Astrocyte (in vitro differentiated cells and primary cell): ENCODE measurements at regions not wholly inside any gene's neighbourhood (a gene's known extent, or its start where the extent isn't known, plus 50 kb on each side); places are given as distances from the start of the nearest gene placed in this dataset.

Experiments used
- DNase-seq: peaks from one replicate; pipeline ENCODE4 v3.0.0-alpha.2; 2010; ENCODE audit warnings: low read depth
- FAIRE-seq: peaks from 2 replicates; lab custom pipeline; 2011; peaks lifted over from hg19 to GRCh38; lab: Jason Lieb, UNC
- H2AFZ ChIP-seq: 2 replicates; pipeline ENCODE4 v1.6.0; 2012; ENCODE audit warnings: low read depth, low read length, inconsistent platforms
- H3K27ac ChIP-seq: 2 replicates; pipeline ENCODE4 v1.5.1; 2011; ENCODE audit warnings: low read depth, low read length, inconsistent platforms
- H3K27me3 ChIP-seq: 2 replicates; pipeline ENCODE4 v1.6.0; 2011; ENCODE audit warnings: low read length, inconsistent platforms; ENCODE audit not compliant: insufficient read depth
- H3K36me3 ChIP-seq: 2 replicates; pipeline ENCODE4 v1.5.1; 2011; ENCODE audit warnings: low read length, inconsistent platforms; ENCODE audit not compliant: insufficient read depth
- H3K4me1 ChIP-seq: 2 replicates; pipeline ENCODE4 v1.5.1; 2011; ENCODE audit warnings: low read length, inconsistent platforms; ENCODE audit not compliant: insufficient read depth
- H3K4me2 ChIP-seq: 2 replicates; pipeline ENCODE4 v1.6.0; 2012; ENCODE audit warnings: low read length, inconsistent platforms
- H3K4me3 ChIP-seq: 2 replicates; pipeline ENCODE4 v1.5.1; 2011; ENCODE audit warnings: low read depth, mild to moderate bottlenecking, low read length, inconsistent platforms; ENCODE audit not compliant: insufficient read depth
- H3K79me2 ChIP-seq: 2 replicates; pipeline ENCODE4 v1.6.0; 2012; ENCODE audit warnings: mild to moderate bottlenecking, low read length, inconsistent platforms; ENCODE audit not compliant: insufficient read depth
- H3K9ac ChIP-seq: 2 replicates; pipeline ENCODE4 v1.6.0; 2012; ENCODE audit warnings: mild to moderate bottlenecking, low read length, inconsistent platforms
- H3K9me3 ChIP-seq: 2 replicates; pipeline ENCODE4 v1.5.1; 2012; ENCODE audit warnings: low read depth, mild to moderate bottlenecking, low read length, inconsistent platforms; ENCODE audit not compliant: insufficient read depth
- H4K20me1 ChIP-seq: 2 replicates; pipeline ENCODE4 v1.6.0; 2012; ENCODE audit warnings: low read length, inconsistent platforms; ENCODE audit not compliant: insufficient read depth
- H3K27ac Mint-ChIP-seq: one replicate; pipeline ENCODE4 v1.8.0; 2021; ENCODE audit warnings: mild to moderate bottlenecking, mixed read lengths; ENCODE audit not compliant: unreplicated experiment
- H3K27me3 Mint-ChIP-seq: one replicate; pipeline ENCODE4 v1.8.0; 2021; ENCODE audit warnings: low read depth, mixed read lengths; ENCODE audit not compliant: unreplicated experiment
- H3K36me3 Mint-ChIP-seq: one replicate; pipeline ENCODE4 v1.8.0; 2021; ENCODE audit warnings: low read depth, mixed read lengths; ENCODE audit not compliant: unreplicated experiment
- H3K4me1 Mint-ChIP-seq: one replicate; pipeline ENCODE4 v1.8.0; 2021; ENCODE audit warnings: low read depth, mixed read lengths; ENCODE audit not compliant: unreplicated experiment
- H3K4me3 Mint-ChIP-seq: one replicate; pipeline ENCODE4 v1.8.0; 2021; ENCODE audit warnings: mild to moderate bottlenecking, moderate library complexity, mixed read lengths; ENCODE audit not compliant: unreplicated experiment
- H3K9me3 Mint-ChIP-seq: one replicate; pipeline ENCODE4 v1.8.0; 2021; ENCODE audit warnings: mild to moderate bottlenecking, mixed read lengths; ENCODE audit not compliant: unreplicated experiment
- EZH2 ChIP-seq: IDR thresholded peaks from 2 replicates; pipeline ENCODE4 v1.6.1; 2012; ENCODE audit warnings: mild to moderate bottlenecking, low read length, inconsistent platforms; ENCODE audit not compliant: insufficient read depth
- TF ChIP-seq, protein P1 (sequence below): IDR thresholded peaks from 2 replicates; pipeline ENCODE4 v1.5.1; 2011; ENCODE audit warnings: low read depth, mild to moderate bottlenecking, inconsistent platforms, low read length, moderate library complexity; ENCODE audit not compliant: insufficient read depth

DNA sequence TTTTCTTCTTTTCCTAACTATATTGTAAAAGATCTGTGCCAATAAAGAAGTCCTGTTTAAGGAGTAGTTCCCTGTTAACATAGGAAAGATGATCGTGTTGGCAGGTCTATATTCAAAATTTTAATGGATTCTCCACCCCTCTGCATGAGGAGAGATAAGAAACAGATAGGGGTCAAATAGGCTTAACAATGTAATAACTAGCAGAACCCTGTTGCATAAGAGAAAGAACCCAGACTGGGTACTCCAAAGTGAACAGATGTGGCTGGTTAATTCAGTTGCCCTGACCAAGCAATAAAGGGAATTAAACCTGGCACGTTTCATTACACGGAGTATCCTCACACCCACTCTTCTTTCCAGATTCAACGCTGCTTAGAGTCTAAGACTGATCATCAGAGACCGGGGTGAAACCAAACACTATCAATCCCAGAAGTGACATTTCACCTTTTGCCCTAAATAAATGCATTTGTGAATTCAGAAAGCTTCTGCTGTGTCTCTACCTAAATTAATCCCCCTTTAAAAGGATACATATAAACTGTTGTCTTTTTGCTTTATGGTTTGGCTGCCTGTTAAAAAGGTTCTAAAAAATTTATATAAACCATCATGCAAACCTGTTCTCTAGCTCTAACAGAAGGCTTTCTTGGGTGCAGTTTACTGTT is 1276.9 kb upstream of the WWC1 start:
- no peaks in the 10 kb centered on the region for H3K9me3 Mint-ChIP-seq
- Histone ChIP-seq H3K9ac (no peak overlapping the region), H3K27ac (no peak overlapping the region), H3K4me1 (no peaks in the 10 kb centered on the region), H3K4me3 (no peak overlapping the region), H3K79me2 (no peaks in the 10 kb centered on the region), H3K4me2 (no peak overlapping the region), H4K20me1 (no peaks in the 10 kb centered on the region), H3K9me3 (no peaks in the 10 kb centered on the region), H3K36me3 (no peaks in the 10 kb centered on the region), H2AFZ (no peak overlapping the region), H3K27me3 (no peaks in the 10 kb centered on the region)
- FAIRE-seq (no peak), DNase-seq (no peak)
- peaks cover 12% of the 10 kb centered on the region for H3K4me1 Mint-ChIP-seq
- H3K4me3 Mint-ChIP-seq = no peak overlapping the region
- no peaks in the 10 kb centered on the region for H3K27me3 Mint-ChIP-seq
- no peaks in the 10 kb centered on the region for H3K36me3 Mint-ChIP-seq
- TF ChIP-seq, protein P1, sequence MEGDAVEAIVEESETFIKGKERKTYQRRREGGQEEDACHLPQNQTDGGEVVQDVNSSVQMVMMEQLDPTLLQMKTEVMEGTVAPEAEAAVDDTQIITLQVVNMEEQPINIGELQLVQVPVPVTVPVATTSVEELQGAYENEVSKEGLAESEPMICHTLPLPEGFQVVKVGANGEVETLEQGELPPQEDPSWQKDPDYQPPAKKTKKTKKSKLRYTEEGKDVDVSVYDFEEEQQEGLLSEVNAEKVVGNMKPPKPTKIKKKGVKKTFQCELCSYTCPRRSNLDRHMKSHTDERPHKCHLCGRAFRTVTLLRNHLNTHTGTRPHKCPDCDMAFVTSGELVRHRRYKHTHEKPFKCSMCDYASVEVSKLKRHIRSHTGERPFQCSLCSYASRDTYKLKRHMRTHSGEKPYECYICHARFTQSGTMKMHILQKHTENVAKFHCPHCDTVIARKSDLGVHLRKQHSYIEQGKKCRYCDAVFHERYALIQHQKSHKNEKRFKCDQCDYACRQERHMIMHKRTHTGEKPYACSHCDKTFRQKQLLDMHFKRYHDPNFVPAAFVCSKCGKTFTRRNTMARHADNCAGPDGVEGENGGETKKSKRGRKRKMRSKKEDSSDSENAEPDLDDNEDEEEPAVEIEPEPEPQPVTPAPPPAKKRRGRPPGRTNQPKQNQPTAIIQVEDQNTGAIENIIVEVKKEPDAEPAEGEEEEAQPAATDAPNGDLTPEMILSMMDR = no peak
- no peak for TF ChIP-seq EZH2
- H3K27ac Mint-ChIP-seq = no peak overlapping the region

DNA sequence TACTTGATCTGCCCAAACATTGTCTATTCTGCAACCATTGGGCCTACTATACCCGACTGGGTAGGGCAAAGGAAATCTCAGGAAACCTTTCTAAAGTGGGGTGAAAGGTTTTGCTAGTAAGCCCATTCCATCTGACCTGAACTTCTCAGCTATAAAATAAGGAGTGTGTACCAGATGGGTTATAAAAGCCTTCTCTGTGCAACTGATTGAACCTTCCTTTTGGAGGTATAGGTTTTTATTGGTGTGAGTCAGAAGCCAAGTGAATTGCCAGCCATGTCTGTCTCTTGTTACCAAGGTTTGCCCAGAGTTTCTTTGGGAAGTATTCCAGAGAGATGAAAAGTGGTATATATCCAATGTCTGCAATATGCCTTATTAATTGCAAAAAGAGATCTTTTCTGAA is 1271.0 kb upstream of the WWC1 start:
- Histone ChIP-seq H3K27ac (no peak overlapping the region), H3K79me2 (no peaks in the 10 kb centered on the region), H3K4me3 (no peak overlapping the region), H3K4me2 (no peak overlapping the region), H3K9ac (no peak overlapping the region), H3K9me3 (no peaks in the 10 kb centered on the region), H4K20me1 (no peaks in the 10 kb centered on the region), H3K4me1 (no peaks in the 10 kb centered on the region), H3K27me3 (no peaks in the 10 kb centered on the region), H2AFZ (no peak overlapping the region), H3K36me3 (no peaks in the 10 kb centered on the region)
- peaks cover 4% of the 10 kb centered on the region for H3K27me3 Mint-ChIP-seq
- no peaks in the 10 kb centered on the region for H3K36me3 Mint-ChIP-seq
- DNase-seq = no peak
- no peak for TF ChIP-seq EZH2
- TF ChIP-seq, protein P1 = no peak
- no peak overlapping the region for H3K4me3 Mint-ChIP-seq
- FAIRE-seq = no peak
- H3K4me1 Mint-ChIP-seq = no peaks in the 10 kb centered on the region
- H3K27ac Mint-ChIP-seq = no peak overlapping the region
- no peaks in the 10 kb centered on the region for H3K9me3 Mint-ChIP-seq

DNA sequence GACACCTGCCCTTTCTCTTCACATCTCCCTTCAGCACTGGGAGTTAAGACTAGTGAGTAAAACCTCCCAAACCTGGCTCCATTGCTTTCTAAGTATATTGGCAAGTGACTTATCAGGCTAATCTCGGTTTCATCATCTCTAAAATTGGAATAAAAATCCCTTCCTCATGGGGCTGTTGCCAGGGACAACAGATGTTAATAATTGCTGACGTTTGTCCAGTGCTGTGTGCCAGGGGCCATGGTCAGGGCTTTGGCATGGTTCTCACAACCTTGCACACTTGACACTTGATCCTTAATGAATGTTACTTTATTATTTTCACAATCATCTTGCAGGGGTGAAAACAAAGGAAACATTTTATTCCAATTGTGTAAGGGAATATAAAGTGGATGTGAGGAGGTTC is 1262.0 kb upstream of the WWC1 start:
- no peaks in the 10 kb centered on the region for H3K9me3 Mint-ChIP-seq
- no peaks in the 10 kb centered on the region for H3K9me3 ChIP-seq
- no peaks in the 10 kb centered on the region for H3K4me1 ChIP-seq
- no peaks in the 10 kb centered on the region for H3K27me3 ChIP-seq
- H2AFZ ChIP-seq = no peak overlapping the region
- no peak for TF ChIP-seq EZH2
- TF ChIP-seq, protein P1 = no peak
- H4K20me1 ChIP-seq = no peaks in the 10 kb centered on the region
- no peak overlapping the region for H3K27ac Mint-ChIP-seq
- H3K9ac ChIP-seq = no peak overlapping the region
- no peak overlapping the region for H3K4me3 ChIP-seq
- no peak for FAIRE-seq
- no peak for DNase-seq
- peaks cover under 1% of the 10 kb centered on the region for H3K27me3 Mint-ChIP-seq
- no peak overlapping the region for H3K27ac ChIP-seq
- H3K36me3 ChIP-seq = no peaks in the 10 kb centered on the region
- no peaks in the 10 kb centered on the region for H3K79me2 ChIP-seq
- no peaks in the 10 kb centered on the region for H3K36me3 Mint-ChIP-seq
- H3K4me3 Mint-ChIP-seq = no peak overlapping the region
- H3K4me1 Mint-ChIP-seq = peaks cover 1% of the 10 kb centered on the region
- no peak overlapping the region for H3K4me2 ChIP-seq
